ENCODE measurements at regions not wholly inside any gene's neighbourhood (a gene's known extent, or its start where the extent isn't known, plus 50 kb on each side); places are given as distances from the start of the nearest gene placed in this dataset.

DNA sequence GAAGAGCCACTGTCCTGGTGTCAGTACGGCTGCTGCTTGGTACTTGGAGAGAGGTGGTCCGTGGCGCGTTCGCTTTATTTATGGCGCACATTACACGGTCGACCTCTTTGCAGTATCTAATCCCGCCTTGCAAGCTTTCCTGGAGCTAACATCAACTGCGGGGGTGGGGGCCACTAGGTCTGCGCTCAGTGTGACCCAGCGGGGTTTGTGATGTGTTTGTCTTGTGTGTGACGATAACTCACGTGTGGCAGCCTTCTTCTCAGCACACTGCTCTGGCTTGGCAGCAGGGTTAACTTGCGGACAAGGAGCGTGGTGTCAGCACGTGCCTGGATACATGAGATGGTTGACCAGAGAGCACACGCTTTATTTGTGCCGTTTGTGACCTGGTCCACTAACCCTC, 122.2 kb upstream of the RTL1 start:
- DNase-seq (ENCODE audit: low spot score) = no peak

DNA sequence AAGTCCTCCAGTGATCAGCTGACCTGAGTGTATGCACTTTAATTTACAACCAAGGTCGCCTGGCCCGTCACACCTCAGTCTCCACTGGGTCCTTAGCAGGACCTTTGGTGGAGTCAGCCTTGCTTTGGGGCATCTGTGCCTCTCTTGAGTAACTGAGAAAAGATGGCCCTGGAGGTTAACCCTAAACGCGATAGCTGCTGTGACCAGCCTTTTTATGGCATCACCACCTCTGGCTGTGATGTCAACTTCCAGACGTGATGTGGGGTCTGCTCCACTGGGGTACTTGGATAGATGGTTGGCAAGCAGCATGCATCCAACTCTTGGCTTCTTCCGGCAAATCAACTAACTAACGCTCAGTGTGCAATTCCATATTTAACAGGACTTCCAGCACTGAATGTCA, 122.8 kb upstream of the RTL1 start:
- no peak for DNase-seq (ENCODE audit: low spot score)

DNA sequence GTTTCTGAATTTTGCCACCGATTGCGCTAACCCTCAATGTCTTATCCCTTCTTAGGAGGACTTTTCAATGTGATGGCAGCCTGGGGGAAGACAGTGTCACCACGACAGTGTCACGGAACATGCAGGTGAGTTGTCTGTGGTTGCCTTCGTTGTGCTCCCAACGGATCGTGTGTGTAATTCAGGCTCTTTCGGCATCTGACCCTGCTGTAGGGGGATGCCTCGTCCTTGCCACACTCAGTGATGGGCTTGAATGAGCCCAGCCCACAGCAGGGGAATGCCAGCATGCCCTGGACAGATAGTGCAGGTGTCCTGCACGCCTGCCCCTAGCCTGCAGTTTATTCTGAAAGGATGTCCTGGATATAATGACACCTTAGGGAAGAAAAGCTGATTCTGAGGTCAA, 123.8 kb upstream of the RTL1 start:
- no peak for DNase-seq (ENCODE audit: low spot score)

GRCh38 chr14:101027966-101028365, 124.4 kb upstream of the RTL1 start:
- no peak for DNase-seq (ENCODE audit: low spot score)

DNA sequence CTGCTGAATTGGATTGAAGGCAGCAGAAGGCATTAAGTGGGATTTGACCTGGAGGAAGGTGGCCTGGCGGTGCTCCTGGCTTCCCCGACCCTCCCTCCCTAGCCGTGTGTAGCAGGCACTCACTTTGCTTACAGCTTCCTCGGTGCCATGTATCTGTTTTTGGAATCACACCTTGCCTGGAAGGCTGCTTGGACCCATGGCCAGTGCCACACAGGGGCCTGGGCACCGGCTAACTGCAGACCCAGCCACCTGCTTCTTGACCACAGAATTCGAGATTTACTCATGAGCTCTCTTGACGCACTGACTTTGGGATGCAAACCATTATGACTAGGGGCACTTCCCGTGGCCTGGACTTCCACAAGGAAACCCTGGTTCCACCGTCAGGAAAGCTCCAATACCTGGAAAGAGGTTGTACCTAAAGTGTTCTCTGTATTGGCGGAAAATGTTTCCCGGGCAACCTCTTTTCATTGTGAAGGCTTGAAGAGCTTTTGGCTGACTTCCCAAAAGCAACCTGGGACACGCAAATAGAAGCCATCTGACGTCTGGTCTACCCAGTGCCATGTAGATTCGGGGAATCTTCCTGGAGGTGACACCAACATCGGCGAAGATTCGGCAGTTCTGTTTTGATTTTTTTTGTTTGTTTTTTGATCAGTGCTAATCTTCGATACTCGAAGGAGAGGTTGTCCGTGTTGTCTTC, 125.6 kb upstream of the RTL1 start:
- peak; percentile 68 for DNase-seq (ENCODE audit: low spot score)

GRCh38 chr14:101029668-101030290, 126.3 kb upstream of the RTL1 start:
- DNase-seq (ENCODE audit: low spot score) = no peak

GRCh38 chr14:101030586-101030985, 127.1 kb upstream of the RTL1 start:
- DNase-seq (ENCODE audit: low spot score) = no peak

GRCh38 chr14:101031186-101031585, 127.7 kb upstream of the RTL1 start:
- peak; percentile 9 for DNase-seq (ENCODE audit: low spot score)

DNA sequence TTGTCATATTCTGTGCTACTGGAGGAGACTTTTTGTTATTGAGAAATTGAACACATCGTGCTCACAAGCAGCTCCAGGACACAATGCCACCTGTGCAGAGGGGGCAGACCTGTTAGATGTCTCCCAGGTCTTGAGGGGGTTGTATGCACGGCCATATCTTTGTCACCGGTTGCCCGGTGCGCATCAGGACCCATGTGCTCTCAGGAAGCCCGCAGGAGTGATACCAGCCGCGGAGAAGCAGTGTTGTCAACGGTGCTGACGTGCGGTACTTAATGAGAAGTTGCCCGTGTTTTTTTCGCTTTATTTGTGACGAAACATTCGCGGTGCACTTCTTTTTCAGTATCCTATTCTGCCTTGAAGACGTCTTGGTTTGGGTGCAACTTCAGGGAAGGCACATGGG, 128.2 kb upstream of the RTL1 start:
- no peak for DNase-seq (ENCODE audit: low spot score)

DNA sequence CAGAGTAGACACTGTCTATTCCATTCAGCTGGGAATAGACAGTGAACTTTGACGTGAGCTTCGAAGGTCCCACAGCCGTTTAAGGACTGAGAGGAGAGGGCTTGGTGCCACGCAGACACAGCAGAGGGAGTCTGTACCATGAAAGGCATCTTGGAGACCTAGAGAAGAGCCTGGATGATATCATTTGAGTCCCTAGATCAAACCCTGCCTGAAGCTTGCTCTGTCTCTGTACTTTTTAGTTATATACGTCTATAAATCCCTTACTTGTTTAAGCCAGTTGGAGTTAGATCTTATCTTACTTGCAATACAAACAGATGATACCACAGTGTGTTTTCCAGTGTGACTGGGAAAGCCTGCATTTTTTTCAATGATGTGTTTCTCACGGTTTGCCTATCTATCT, 128.9 kb upstream of the RTL1 start:
- DNase-seq (ENCODE audit: low spot score) = no peak

DNA sequence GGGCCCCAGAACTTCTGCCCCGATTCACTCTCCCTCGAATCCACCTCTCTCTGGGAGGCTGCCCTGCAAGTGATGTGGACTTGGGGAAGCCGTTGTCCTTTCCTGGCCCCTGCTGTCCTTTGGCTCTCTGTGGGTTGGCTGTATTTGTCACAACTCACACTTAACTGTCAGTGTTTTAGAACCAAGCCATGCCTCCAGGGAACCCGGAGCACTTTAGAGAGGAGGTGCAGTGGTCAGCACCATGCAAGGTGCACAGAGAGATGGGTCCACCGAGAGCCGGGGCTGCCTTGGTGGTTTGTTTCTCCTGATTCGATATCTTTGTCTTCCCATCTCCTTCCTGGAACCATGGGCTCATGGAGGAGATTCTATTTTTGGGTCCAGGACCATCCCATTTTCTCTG, 129.5 kb upstream of the RTL1 start:
- no peak for DNase-seq (ENCODE audit: low spot score)

DNA sequence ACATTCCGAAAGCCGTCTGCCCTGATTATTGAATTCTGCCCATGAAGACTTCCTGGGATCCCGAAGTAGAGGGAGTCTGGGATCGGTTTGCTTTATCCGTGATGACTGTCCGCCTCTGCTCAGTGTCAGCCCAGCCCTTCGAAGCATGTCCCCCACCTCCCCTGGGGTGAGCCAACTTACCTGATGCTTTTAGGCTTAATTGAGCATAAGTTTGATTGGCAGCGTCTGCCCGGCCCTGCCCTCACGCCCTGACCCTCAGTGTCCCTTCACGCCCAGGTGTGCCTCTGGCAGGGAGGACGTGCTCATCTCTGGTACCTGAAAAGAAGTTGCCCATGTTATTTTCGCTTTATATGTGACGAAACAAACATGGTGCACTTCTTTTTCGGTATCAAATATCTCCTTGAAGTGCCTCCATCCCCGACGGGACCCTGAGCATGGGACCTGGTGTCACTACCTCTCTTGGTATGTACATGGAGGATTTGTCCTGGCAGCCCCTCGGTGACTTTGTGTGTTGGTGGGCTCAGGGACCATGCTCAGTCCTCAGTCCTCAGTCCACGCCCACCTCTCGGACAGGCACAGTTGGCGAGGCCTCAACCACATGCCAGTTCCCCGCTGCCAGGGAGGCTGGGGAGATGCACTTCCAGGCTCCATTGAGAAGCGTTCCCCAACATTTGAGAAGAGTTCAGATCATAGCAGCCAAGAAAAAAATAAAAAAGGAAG, 130.1 kb upstream of the RTL1 start:
- no peak for DNase-seq (ENCODE audit: low spot score)

DNA sequence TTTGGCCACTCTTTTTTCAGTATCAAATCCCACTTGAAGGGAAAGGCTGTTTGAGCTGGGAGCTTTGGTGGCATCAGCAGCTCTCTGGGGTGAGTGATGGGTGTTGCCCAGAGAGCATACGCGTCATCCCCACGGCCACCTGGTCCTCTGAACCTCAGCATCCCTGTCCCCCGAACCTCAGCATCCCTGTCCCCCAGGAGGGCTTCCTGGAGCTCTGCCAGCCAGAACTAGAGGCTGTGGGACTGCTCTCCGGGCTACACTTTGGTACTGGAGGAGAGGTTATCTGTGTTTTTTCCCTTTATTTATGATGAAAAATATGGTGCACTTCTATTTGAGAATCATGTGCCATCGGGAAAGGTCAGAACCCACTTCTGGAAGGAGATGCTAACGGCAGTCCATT, 131.5 kb upstream of the RTL1 start:
- DNase-seq (ENCODE audit: low spot score) = no peak

- DNase-seq (ENCODE audit: low spot score) = no peak
Measured at GRCh38 chr14:101035466-101036225, 132.1 kb upstream of the RTL1 start.

DNA sequence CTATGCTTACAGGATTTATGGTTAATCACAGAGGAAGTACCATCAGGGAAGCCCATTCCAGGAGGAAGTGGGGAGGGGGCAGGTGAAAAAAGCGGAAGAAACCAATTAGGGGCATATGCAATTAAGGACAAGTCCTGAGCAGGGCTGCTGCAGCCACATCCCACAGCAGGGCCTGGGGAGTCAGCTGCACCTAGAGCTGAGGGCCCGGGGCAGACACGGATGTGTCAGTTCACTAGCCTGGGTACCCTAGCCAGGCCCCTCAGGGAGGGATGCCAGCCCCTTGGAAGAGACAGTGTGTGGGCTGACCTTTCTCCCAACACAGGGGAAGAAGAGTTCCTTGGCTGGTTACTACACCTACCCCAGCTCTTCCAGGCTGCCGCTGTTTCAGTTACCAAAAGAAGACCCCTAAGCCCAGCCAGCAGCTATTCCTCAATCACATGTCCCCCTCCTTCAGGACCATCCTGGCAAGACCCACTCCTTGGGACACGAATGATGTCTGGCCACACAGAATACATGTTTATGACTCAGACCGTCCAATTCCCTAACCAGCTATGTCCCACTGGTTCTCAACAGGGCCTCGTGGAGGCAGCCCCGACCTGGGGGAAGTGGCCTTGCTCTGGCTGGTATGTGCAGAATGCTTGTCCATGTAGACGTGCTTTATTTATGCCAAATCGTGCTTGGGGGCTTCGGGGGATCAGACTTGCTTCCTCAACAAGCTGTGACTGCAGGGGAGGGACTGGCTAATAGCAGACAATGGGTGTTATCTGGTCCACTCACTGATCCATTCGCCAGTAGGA, 133.7 kb upstream of the RTL1 start:
- DNase-seq (ENCODE audit: low spot score) = no peak

DNA sequence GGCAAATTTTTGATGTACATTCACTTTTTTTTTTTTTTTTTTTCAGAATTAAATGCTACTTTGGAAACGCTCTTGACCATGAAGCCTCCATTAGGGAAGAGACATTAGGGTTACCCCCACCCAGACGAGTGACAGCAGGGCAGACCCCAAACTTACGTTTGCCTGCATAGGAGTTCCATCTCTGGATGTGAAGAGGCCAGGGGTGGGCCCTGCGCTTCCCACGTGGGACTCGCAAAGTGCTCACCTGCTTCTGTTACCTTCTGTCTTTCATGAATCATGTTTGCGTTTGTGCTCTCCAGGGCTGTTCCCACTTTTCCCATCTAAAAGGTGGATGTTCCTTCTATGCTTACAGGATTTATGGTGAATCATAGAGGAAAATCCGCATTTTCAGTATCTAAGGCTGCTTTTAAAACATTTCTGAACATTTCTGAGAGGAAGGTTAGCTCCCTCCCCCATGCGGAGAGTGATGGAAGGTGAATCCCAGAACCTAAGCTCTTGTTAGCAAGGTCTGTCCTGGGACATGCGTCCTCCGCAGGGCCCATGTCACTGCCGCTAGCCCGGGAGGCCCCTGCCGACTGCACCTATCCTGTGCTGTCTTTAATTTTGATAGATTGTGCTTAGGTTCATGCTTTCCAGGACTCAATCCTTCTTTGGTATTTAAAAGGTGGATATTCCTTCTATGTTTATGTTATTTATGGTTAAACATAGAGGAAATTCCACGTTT, 135.7 kb upstream of the RTL1 start:
- no peak for DNase-seq (ENCODE audit: low spot score)

DNA sequence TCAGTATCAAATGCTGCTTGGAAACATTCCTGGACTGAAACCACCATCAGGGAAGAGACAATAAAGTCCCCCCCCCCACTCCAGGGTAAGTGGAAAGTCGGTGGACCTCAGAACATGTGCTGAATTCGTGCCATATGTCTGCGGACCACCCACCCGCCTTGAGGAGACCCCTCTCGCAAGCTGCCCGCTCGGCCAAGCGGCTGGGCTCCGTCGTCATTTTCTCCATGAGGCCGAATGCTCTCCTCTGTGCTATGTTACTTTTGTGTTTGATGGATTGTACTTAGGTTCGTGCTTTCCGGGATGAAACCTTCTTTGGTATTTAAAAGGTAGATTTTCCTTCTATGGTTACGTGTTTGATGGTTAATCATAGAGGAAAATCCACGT, 136.2 kb upstream of the RTL1 start:
- DNase-seq (ENCODE audit: low spot score) = no peak

DNA sequence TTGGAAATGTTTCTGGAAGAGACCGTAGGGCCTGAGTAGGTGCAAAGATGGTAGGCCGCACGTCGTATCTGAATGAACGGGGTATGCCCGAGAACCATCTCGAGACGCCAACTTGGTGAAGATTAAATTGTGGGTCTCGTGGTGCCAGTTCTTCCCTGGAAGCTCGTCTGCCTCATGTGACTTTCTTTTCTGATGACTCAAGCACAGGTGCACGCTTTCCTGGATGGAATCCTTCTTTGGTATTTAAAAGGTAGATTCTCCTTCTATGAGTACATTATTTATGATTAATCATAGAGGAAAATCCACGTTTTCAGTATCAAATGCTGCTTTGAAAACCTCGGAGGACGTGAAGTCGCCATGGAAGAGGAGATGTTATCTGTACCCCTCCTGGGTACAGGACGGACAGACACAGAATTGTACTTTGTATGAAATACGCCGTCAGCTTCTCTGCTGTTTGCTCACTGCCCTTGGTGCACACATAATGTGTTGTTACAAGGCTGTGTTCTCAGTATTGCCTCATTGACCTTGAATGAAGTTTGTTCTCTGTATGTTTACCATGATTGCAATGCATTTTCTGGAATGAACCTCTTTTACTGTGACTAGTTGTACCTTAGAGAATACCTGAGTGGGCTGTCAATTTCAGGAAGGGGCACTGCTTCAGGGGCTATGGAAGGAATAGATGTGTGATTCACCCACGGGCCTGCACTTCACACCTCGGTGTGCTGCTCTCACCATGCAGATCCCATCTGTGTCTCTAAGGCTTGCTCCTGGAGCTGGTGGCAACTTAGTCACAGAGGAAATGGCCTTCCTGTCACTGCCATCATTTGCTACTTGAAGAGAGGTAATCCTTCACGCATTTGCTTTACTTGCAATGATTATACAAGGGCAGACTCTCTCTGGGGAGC, 137.3 kb upstream of the RTL1 start:
- DNase-seq (ENCODE audit: low spot score) = no peak

- DNase-seq (ENCODE audit: low spot score) = no peak
Measured at GRCh38 chr14:101043891-101044290, 140.4 kb upstream of the RTL1 start.

DNA sequence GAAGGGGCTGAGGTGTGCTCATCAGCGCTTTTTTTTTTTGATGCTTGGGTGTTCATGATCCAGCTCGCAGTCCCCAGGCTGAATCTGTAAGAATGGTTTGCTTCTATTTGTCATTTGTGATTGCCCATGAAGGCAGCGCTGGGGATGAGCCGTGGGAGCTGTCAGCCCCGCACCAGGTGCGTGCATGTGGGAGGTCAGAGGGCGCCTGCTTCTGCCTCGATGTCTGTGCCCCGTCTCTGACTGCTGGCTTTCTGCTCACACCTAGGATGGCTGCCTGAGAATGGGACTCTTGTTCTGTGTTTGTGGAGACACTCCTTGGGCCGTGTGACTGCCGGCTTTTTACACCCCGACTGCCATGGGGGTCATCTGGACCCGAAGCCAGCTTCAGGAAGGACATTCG, 141.2 kb upstream of the RTL1 start:
- no peak for DNase-seq (ENCODE audit: low spot score)
